Adrenal gland (tissue), 9 donors: ENCODE measurements at regions not wholly inside any gene's neighbourhood (a gene's known extent, or its start where the extent isn't known, plus 50 kb on each side); places are given as distances from the start of the nearest gene placed in this dataset.

Source experiments
- DNase-seq, 7 donors: peaks; one replicate each; pipeline ENCODE4 v3.0.0-alpha.2; 2019 to 2020
- H3K27ac ChIP-seq, 5 donors: fragments of 200-600 bp; sonication (generic) in 4 of 5; 1 replicate in 3 of 5; 2 replicates in 2 of 5; pipeline versions ENCODE4 v1.5.1 to v1.8.0; 2016 to 2020; ENCODE audit warnings: mild to moderate bottlenecking in 1 of 5
- H3K27me3 ChIP-seq: fragments of 200-600 bp; 2 replicates; pipeline ENCODE4 v1.8.0; 2021
- H3K36me3 ChIP-seq, 2 donors: fragments of 200-600 bp; replicated peaks in 1 of 2; 1 replicate in 1 of 2; 2 replicates in 1 of 2; pipeline versions ENCODE4 v1.5.1 to v1.8.0; 2018 to 2022
- H3K4me1 ChIP-seq, 2 donors: fragments of 200-600 bp; replicated peaks in 1 of 2; 1 replicate in 1 of 2; 2 replicates in 1 of 2; pipeline versions ENCODE4 v1.5.1 to v1.8.0; 2018 to 2021
- H3K4me3 ChIP-seq, 4 donors: fragments of 200-600 bp; sonication (generic) in 3 of 4; one replicate each; pipeline ENCODE4 v1.5.1; 2016 to 2018
- H3K9me3 ChIP-seq, 3 donors: fragments of 200-600 bp; sonication (generic) in 1 of 3; replicated peaks in 1 of 3; 1 replicate in 2 of 3; 2 replicates in 1 of 3; pipeline versions ENCODE4 v1.5.1 to v1.8.0; 2016 to 2021
- POLR2A ChIP-seq, 2 donors: fragments of 450-650 bp; IDR thresholded peaks; one replicate each; pipeline ENCODE4 v1.6.1; 2017; ENCODE audit warnings: antibody characterized with exemption in 2 of 2, mild to moderate bottlenecking in 2 of 2, moderate library complexity in 1 of 2
- WGBS, 4 donors: extraction: QIAGEN DNeasy Blood & Tissue Kit in 2 of 4; methylation state at CpG; one replicate each; pipeline versions ENCODE4 v1.1.5 to v1.1.7; 2013 to 2017; 5-methylcytosine and 5-hydroxymethylcytosine counted together
- intact Hi-C, 2 donors: fragments of 100-400 bp; cut with DNase I; formaldehyde crosslinking; loops; one replicate each; pipeline versions ENCODE4 v1.14.1 to v1.15.0; 2022 to 2023
- TF ChIP-seq, protein P1 (sequence below), 6 experiments: fragments of 450-650 bp in 4 of 6; fragments of 200-600 bp in 2 of 6; sonication (generic) in 1 of 6; IDR thresholded peaks; 1 replicate in 5 of 6; 2 replicates in 1 of 6; pipeline versions ENCODE4 v1.5.1 to v1.8.0; 2016 to 2021; ENCODE audit warnings: antibody characterized with exemption in 6 of 6, mild to moderate bottlenecking in 2 of 6, moderate library complexity in 1 of 6
- donor health status: healthy with polysubstance abuse.
- donor health status: Bipolar disorder and iron deficiency.
- donor health status: DM: yes; HTN: yes; CAD: no.
- donor health status: DM: no; HTN: no; CAD: no.
- donor health status: DM: no; HTN: no; CAD: no.

DNA sequence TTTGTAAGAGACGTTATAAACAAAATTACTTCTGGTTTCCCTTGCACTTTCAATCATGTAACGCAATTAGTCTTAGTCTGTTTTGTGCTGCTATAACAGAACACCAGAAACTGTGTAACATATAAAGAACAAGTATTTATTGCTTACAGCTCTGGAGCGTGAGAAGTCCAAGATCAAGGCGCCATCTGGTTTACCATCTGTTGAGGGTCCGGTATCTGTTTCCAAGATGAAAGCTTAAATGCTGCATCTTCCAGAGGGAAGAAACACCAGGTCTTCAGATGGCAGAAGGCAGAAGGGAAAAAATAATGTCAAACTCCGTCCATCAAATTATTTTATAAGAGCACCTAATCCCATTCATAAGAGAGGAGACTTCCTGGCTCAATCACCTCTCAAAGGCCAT lies 474.1 kb downstream of the PDGFC start:
- intact Hi-C loops = no loop called here
- 84 to 87% (median 86%) methylated on average over 6 of the region's 6 CpGs for WGBS, 4 donors
- H3K27me3 ChIP-seq = no peaks in the 10 kb centered on the region
- TF ChIP-seq POLR2A (IDR thresholded peaks at IDR 0.05) = no peak
- TF ChIP-seq, protein P1, sequence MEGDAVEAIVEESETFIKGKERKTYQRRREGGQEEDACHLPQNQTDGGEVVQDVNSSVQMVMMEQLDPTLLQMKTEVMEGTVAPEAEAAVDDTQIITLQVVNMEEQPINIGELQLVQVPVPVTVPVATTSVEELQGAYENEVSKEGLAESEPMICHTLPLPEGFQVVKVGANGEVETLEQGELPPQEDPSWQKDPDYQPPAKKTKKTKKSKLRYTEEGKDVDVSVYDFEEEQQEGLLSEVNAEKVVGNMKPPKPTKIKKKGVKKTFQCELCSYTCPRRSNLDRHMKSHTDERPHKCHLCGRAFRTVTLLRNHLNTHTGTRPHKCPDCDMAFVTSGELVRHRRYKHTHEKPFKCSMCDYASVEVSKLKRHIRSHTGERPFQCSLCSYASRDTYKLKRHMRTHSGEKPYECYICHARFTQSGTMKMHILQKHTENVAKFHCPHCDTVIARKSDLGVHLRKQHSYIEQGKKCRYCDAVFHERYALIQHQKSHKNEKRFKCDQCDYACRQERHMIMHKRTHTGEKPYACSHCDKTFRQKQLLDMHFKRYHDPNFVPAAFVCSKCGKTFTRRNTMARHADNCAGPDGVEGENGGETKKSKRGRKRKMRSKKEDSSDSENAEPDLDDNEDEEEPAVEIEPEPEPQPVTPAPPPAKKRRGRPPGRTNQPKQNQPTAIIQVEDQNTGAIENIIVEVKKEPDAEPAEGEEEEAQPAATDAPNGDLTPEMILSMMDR (IDR thresholded peaks at IDR 0.05) = no peak
- H3K27ac ChIP-seq = no peak overlapping the region
- DNase-seq = no peak
- no peaks in the 10 kb centered on the region for H3K4me1 ChIP-seq
- H3K36me3 ChIP-seq = no peaks in the 10 kb centered on the region
- H3K9me3 ChIP-seq = no peaks in the 10 kb centered on the region
- H3K4me3 ChIP-seq = no peak overlapping the region

DNA sequence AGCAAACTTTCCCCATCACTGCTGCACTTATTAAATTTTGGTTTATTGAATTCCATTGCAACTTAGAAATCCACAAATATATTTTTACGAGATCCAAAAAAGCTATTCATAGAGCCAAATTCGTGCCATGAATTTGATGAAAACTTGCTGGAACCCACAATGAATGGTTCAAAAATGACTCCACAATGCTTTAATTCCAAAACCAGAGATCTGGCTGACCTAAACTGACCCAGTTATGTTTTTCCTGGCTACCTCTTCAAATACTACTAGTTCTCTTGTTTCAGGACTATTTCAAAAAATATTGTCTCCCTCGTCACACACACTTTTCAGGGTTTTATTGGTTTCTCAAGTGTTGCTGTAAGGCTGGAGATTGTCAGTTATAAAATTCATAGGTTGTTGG lies 474.8 kb downstream of the PDGFC start:
- Histone ChIP-seq H3K27me3 (no peaks in the 10 kb centered on the region), H3K4me1 (no peaks in the 10 kb centered on the region), H3K9me3 (no peaks in the 10 kb centered on the region), H3K36me3 (no peaks in the 10 kb centered on the region), H3K27ac (no peak overlapping the region), H3K4me3 (no peak overlapping the region)
- DNase-seq = no peak
- 56 to 62% (median 58%) methylated on average over 3 of the region's 3 CpGs for WGBS, 4 donors
- TF ChIP-seq, protein P1 (IDR thresholded peaks at IDR 0.05) = no peak
- no peak for TF ChIP-seq POLR2A (IDR thresholded peaks at IDR 0.05)
- intact Hi-C loops = no loop called here

DNA sequence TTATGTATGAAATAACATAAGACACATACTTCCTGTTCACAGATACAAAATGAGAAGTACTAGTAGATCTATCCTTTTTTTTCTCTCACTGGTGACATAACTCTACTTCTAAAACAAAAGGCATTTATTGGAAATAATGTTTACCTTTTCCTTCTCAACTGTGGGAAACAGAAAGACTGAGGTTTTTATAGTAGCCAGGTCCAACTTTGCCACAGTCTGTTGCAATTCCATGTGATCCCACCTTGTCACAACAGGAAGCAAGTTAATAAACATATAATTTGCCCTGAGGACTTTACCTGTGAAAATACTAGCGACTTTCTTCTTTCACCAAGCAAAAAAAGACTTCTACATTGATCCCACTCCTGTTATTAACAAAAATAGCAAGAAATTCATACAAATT lies 475.8 kb downstream of the PDGFC start:
- DNase-seq = no peak
- Histone ChIP-seq H3K36me3 (no peaks in the 10 kb centered on the region), H3K4me1 (no peaks in the 10 kb centered on the region), H3K27me3 (no peaks in the 10 kb centered on the region), H3K4me3 (no peak overlapping the region), H3K27ac (no peak overlapping the region), H3K9me3 (no peaks in the 10 kb centered on the region)
- WGBS, 4 donors = 60 to 74% (median 68%) methylated on average over 1 of the region's 1 CpG
- TF ChIP-seq, protein P1 (IDR thresholded peaks at IDR 0.05) = no peak
- TF ChIP-seq POLR2A (IDR thresholded peaks at IDR 0.05) = no peak
- intact Hi-C loops = no loop called here

DNA sequence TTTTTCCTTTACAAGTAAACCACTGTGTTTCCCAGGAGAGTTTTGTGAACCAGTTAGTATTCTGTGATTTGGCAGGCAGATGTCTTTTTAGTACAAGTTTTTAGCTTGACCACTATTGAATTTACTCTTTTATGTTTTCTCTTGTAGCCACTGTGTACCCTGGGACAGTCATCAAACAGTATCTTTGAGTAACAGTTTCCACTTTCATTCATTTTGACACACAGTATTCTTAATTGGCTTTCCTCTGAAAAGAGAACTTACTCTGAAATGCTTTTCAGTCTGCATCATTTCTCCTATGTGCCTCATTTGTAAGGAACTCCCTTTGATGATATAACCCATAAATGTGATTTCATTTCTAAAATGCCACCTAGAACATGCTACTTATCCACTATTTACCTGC lies 476.5 kb downstream of the PDGFC start:
- Histone ChIP-seq H3K4me1 (no peaks in the 10 kb centered on the region), H3K9me3 (no peaks in the 10 kb centered on the region), H3K27me3 (no peaks in the 10 kb centered on the region), H3K27ac (no peak overlapping the region), H3K36me3 (no peaks in the 10 kb centered on the region), H3K4me3 (no peak overlapping the region)
- TF ChIP-seq POLR2A (IDR thresholded peaks at IDR 0.05) = no peak
- TF ChIP-seq, protein P1 (IDR thresholded peaks at IDR 0.05) = no peak
- intact Hi-C loops = no loop called here
- DNase-seq = no peak
